Gastroesophageal sphincter (tissue), 3 donors: ENCODE measurements at regions not wholly inside any gene's neighbourhood (a gene's known extent, or its start where the extent isn't known, plus 50 kb on each side); places are given as distances from the start of the nearest gene placed in this dataset.

ENCODE experiments used
- EP300 ChIP-seq: sonication (generic); formaldehyde crosslinking; IDR thresholded peaks from one replicate; pipeline ENCODE4 v1.6.1; 2017; ENCODE audit warnings: antibody characterized with exemption, mild to moderate bottlenecking
- TF ChIP-seq, protein P1 (sequence below), 4 experiments: fragments of 200-600 bp in 2 of 4; fragments of 450-650 bp in 2 of 4; sonication (generic) in 1 of 4; IDR thresholded peaks; one replicate each; pipeline ENCODE4 v1.5.1; 2017 to 2019; ENCODE audit warnings: antibody characterized with exemption in 4 of 4, mild to moderate bottlenecking in 2 of 4, moderate library complexity in 2 of 4

DNA sequence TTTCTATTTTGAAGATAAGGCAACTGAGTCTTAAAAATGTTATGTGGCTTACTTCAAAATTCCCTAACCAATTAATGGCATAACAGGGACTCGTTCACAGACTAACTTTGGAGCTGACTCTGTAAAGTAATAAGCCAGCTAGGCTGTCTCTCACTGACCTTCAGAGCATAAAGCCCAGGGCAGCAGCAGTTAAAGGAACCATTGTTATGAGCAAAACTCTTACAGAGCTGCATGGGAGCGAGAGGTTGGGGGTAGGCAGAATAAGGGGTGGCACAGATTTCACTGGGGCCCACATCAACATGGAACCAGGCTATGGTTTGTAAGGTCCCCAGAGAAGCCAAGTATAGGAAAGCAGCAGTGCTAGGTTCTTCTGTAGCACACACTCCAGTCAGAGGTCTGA, 637.8 kb downstream of the RFPL4B start:
- TF ChIP-seq EP300: no peak
- TF ChIP-seq, protein P1, sequence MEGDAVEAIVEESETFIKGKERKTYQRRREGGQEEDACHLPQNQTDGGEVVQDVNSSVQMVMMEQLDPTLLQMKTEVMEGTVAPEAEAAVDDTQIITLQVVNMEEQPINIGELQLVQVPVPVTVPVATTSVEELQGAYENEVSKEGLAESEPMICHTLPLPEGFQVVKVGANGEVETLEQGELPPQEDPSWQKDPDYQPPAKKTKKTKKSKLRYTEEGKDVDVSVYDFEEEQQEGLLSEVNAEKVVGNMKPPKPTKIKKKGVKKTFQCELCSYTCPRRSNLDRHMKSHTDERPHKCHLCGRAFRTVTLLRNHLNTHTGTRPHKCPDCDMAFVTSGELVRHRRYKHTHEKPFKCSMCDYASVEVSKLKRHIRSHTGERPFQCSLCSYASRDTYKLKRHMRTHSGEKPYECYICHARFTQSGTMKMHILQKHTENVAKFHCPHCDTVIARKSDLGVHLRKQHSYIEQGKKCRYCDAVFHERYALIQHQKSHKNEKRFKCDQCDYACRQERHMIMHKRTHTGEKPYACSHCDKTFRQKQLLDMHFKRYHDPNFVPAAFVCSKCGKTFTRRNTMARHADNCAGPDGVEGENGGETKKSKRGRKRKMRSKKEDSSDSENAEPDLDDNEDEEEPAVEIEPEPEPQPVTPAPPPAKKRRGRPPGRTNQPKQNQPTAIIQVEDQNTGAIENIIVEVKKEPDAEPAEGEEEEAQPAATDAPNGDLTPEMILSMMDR (IDR thresholded peaks at IDR 0.05): no peak
